K562 (cell line): ENCODE measurements at regions not wholly inside any gene's neighbourhood (a gene's known extent, or its start where the extent isn't known, plus 50 kb on each side); places are given as distances from the start of the nearest gene placed in this dataset.

ENCODE experiments used
- ATAC-seq: fragments of 200-7000 bp; cut with Tn5 transposase; 3 replicates; pipeline ENCODE4 v1.9.1; 2020; ENCODE audit warnings: moderate library complexity
- BruUV-seq: library from RNA; stranded (reverse); fragments of 400-500 nt; replicated peaks from 2 replicates; lab custom pipeline; 2021; lab: Mats Ljungman, UMichigan
- CTCF ChIA-PET: fragments of 300-600 bp; formaldehyde crosslinking; extraction: SDS; loops from one replicate; lab custom pipeline; 2021; ENCODE audit warnings: low intra/inter-chr PET ratio; lab: Yijun Ruan, JAX
- POLR2A ChIA-PET: fragments of 300-600, 350-650 bp; sonication (Branson Sonifier 250); formaldehyde crosslinking; extraction: SDS; loops from one replicate; lab custom pipeline; 2021; ENCODE audit warnings: antibody characterized with exemption, inconsistent platforms; lab: Yijun Ruan, JAX
- DNase-seq, 4 experiments: peaks; one replicate each; pipeline versions ENCODE4 v3.0.0 to v3.0.0-alpha.2; 2011 to 2018; ENCODE audit warnings: low spot score in 3 of 4, mixed read lengths in 3 of 4; ENCODE audit errors: extremely low read depth in 1 of 4
- FAIRE-seq: peaks from 2 replicates; lab custom pipeline; 2011; peaks lifted over from hg19 to GRCh38; lab: Jason Lieb, UNC
- H2AFZ ChIP-seq: 2 replicates; pipeline ENCODE4 v1.6.0; 2011; ENCODE audit warnings: low read depth, low read length, control low read depth, inconsistent platforms
- H3K27ac ChIP-seq: fragments of 200-600 bp; 3 replicates; pipeline ENCODE4 v1.8.0; 2011; ENCODE audit warnings: low read depth, mild to moderate bottlenecking, control low read depth, inconsistent platforms, low read length, moderate library complexity, mixed read lengths; ENCODE audit errors: extremely low read depth
- H3K27me3 ChIP-seq, 2 experiments: fragments of 300-600 bp in 1 of 2; 2 replicates in 1 of 2; 3 replicates in 1 of 2; pipeline versions ENCODE4 v1.6.0 to v1.8.0; 2011; ENCODE audit warnings: inconsistent platforms in 2 of 2, low read length in 2 of 2, mild to moderate bottlenecking in 1 of 2, mixed read lengths in 1 of 2, moderate library complexity in 1 of 2; ENCODE audit not compliant: control insufficient read depth in 2 of 2, insufficient read depth in 2 of 2
- H3K36me3 ChIP-seq: fragments of 300-600 bp; 3 replicates; pipeline ENCODE4 v1.8.0; 2011; ENCODE audit warnings: mild to moderate bottlenecking, low read length, inconsistent platforms; ENCODE audit not compliant: control insufficient read depth, insufficient read depth
- H3K4me1 ChIP-seq, 2 experiments: fragments of 200-600 bp in 1 of 2; replicated peaks in 1 of 2; 2 replicates in 1 of 2; 3 replicates in 1 of 2; pipeline versions ENCODE4 v1.5.1 to v1.8.0; 2011; ENCODE audit warnings: inconsistent platforms in 2 of 2, low read length in 2 of 2, mild to moderate bottlenecking in 1 of 2, mixed read lengths in 1 of 2, moderate library complexity in 1 of 2; ENCODE audit not compliant: control insufficient read depth in 2 of 2, insufficient read depth in 2 of 2
- H3K4me2 ChIP-seq: 2 replicates; pipeline ENCODE4 v1.6.1; 2011; ENCODE audit warnings: low read length, control low read depth, inconsistent platforms, mixed read lengths; ENCODE audit not compliant: insufficient read depth
- H3K4me3 ChIP-seq: fragments of 200-600 bp; sonication (generic), shearing (Covaris generic); 2 replicates; pipeline ENCODE4 v1.5.1; 2016; ENCODE audit warnings: control low read depth, inconsistent platforms
- H3K79me2 ChIP-seq: fragments of 200-600 bp; 3 replicates; pipeline ENCODE4 v1.8.0; 2011; ENCODE audit warnings: low read length, inconsistent platforms; ENCODE audit not compliant: control insufficient read depth, insufficient read depth
- H3K9ac ChIP-seq, 2 experiments: 2 replicates each; pipeline versions ENCODE4 v1.6.0 to v1.6.1; 2011; ENCODE audit warnings: low read depth in 2 of 2, low read length in 2 of 2, control low read depth in 1 of 2, inconsistent platforms in 1 of 2, mild to moderate bottlenecking in 1 of 2, mixed read lengths in 1 of 2; ENCODE audit not compliant: insufficient read depth in 1 of 2
- H3K9me1 ChIP-seq: one replicate; pipeline ENCODE4 v1.6.0; 2011; ENCODE audit warnings: inconsistent platforms, mild to moderate bottlenecking, low read length, moderate library complexity; ENCODE audit not compliant: control insufficient read depth, insufficient read depth
- H3K9me3 ChIP-seq: replicated peaks from 2 replicates; pipeline ENCODE4 v1.5.1; 2011; ENCODE audit warnings: low read depth, low read length, inconsistent platforms; ENCODE audit not compliant: control insufficient read depth, insufficient read depth
- H4K20me1 ChIP-seq: replicated peaks from 2 replicates; pipeline ENCODE4 v1.6.1; 2011; ENCODE audit warnings: low read length, inconsistent platforms, mixed read lengths; ENCODE audit not compliant: control insufficient read depth, insufficient read depth
- ETV5 ChIP-seq: sonication (generic); formaldehyde crosslinking; IDR thresholded peaks from 2 replicates; pipeline ENCODE4 v1.4.0; 2020; ENCODE audit warnings: low read depth, mild to moderate bottlenecking, missing genetic modification reagents
- FUS ChIP-seq: fragments of 200-400 bp; formaldehyde crosslinking; optimal IDR thresholded peaks from 2 replicates; pipeline ENCODE3; 2017; ENCODE audit warnings: low read depth, low read length
- TOE1 ChIP-seq, 2 experiments: fragments of 450-650 bp in 1 of 2; sonication (generic) in 1 of 2; formaldehyde crosslinking in 1 of 2; IDR thresholded peaks; 2 replicates each; pipeline versions ENCODE4 v1.7.1 to v1.8.0; 2016 to 2022; ENCODE audit warnings: borderline replicate concordance in 2 of 2, mild to moderate bottlenecking in 2 of 2, antibody characterized with exemption in 1 of 2, inconsistent platforms in 1 of 2, low read depth in 1 of 2, missing genetic modification reagents in 1 of 2, moderate library complexity in 1 of 2
- ZNF121 ChIP-seq: sonication (generic); formaldehyde crosslinking; conservative IDR thresholded peaks from 2 replicates; pipeline ENCODE4 v1.8.0; 2022; ENCODE audit warnings: missing genetic modification reagents
- WGBS: fragments of 100-300 bp; shearing (Covaris generic); methylation state at CpG from one replicate; pipeline ENCODE4 v1.1.6; 2016; ENCODE audit warnings: low coverage, mixed read lengths; ENCODE audit not compliant: insufficient coverage; ENCODE audit errors: missing lambda C conversion rate; 5-methylcytosine and 5-hydroxymethylcytosine counted together
- in situ Hi-C: fragments of 300-500 bp; cut with MboI; formaldehyde crosslinking; loops from 4 replicates; pipeline ENCODE4 v1.15.0; 2018; ENCODE audit warnings: inconsistent platforms, mixed read lengths
- intact Hi-C: fragments of 100-400 bp; cut with micrococcal nuclease; formaldehyde crosslinking; loops from 2 replicates; pipeline ENCODE4 v1.14.2; 2022
- TF ChIP-seq, protein P1 (sequence below), 2 experiments: IDR thresholded peaks; 2 replicates each; pipeline ENCODE4 v1.6.1; 2012; ENCODE audit warnings: improper control_type of control experiment in 2 of 2, low read depth in 2 of 2, low read length in 2 of 2, borderline replicate concordance in 1 of 2
- TF ChIP-seq, protein P2 (sequence below): fragments of 250-450 bp; sonication (Bioruptor Pico); IDR thresholded peaks from 2 replicates; pipeline ENCODE4 v1.4.0; 2020
- TF ChIP-seq, protein P3 (sequence below): sonication (generic); formaldehyde crosslinking; IDR thresholded peaks from 2 replicates; pipeline ENCODE4 v1.8.1; 2023; ENCODE audit warnings: mild to moderate bottlenecking, missing genetic modification reagents

DNA sequence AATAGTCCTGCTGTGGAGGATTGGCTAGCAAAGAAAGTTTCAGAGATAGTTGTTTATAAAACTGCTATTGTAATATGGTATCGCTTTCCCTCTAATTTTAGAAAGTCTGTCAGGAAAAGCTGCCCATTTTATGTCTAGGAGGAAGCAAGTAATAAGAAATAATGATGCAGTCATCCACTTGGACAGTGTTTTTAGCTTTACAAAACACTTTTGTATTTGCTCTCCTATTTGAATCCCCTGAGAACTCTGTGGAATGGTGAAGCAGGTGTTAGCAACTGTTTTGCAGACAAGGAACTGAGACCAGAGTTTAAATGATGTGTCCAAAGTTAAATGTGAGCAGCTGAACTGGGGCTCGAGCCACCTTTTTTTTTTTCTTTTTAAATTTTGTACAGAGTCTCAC is 455.8 kb downstream of the XPNPEP1 start (continued):
- TF ChIP-seq, protein P1, sequence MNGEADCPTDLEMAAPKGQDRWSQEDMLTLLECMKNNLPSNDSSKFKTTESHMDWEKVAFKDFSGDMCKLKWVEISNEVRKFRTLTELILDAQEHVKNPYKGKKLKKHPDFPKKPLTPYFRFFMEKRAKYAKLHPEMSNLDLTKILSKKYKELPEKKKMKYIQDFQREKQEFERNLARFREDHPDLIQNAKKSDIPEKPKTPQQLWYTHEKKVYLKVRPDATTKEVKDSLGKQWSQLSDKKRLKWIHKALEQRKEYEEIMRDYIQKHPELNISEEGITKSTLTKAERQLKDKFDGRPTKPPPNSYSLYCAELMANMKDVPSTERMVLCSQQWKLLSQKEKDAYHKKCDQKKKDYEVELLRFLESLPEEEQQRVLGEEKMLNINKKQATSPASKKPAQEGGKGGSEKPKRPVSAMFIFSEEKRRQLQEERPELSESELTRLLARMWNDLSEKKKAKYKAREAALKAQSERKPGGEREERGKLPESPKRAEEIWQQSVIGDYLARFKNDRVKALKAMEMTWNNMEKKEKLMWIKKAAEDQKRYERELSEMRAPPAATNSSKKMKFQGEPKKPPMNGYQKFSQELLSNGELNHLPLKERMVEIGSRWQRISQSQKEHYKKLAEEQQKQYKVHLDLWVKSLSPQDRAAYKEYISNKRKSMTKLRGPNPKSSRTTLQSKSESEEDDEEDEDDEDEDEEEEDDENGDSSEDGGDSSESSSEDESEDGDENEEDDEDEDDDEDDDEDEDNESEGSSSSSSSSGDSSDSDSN (IDR thresholded peaks at IDR 0.05; ENCODE audit: borderline replicate concordance in 1 of 2, low read depth in 2 of 2, low read length in 2 of 2): no peak
- TF ChIP-seq, protein P2, sequence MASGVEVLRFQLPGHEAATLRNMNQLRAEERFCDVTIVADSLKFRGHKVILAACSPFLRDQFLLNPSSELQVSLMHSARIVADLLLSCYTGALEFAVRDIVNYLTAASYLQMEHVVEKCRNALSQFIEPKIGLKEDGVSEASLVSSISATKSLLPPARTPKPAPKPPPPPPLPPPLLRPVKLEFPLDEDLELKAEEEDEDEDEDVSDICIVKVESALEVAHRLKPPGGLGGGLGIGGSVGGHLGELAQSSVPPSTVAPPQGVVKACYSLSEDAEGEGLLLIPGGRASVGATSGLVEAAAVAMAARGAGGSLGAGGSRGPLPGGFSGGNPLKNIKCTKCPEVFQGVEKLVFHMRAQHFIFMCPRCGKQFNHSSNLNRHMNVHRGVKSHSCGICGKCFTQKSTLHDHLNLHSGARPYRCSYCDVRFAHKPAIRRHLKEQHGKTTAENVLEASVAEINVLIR (CRISPR knock-in tag): no peak

DNA sequence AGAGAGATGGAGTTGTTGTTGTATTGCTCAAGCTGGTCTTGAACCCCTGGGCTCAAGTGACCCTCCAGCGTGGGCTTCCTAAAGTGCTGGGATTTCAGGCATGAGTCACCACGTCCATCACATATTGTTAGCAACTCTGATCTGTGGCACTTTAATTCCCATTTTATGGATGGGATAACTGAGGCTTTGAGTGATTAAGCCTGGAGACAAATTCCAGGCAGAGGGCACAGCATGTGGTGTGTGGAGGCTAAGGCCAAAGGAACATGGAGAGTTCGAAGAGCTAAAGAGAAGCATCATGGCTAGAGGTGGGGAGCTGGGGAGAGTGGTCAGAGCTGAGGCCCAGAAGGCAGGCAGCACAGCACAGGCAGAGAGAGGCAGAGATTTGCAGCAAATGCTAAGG is 458.4 kb downstream of the XPNPEP1 start:
- H3K4me1 ChIP-seq: no peaks in the 10 kb centered on the region
- no peaks in the 10 kb centered on the region for H3K9me1 ChIP-seq
- H3K27me3 ChIP-seq: no peaks in the 10 kb centered on the region
- POLR2A ChIA-PET: no interaction called here
- no peak overlapping the region for H3K9ac ChIP-seq
- CTCF ChIA-PET: no interaction called here
- H4K20me1 ChIP-seq: no peaks in the 10 kb centered on the region
- WGBS: 0% methylated on average over 2 of the region's 3 CpGs
- H2AFZ ChIP-seq: no peak overlapping the region
- no peaks in the 10 kb centered on the region for H3K9me3 ChIP-seq
- TF ChIP-seq TOE1 (IDR thresholded peaks at IDR 0.05; ENCODE audit: borderline replicate concordance) (no peak), TOE1 (CRISPR knock-in tag; IDR thresholded peaks at IDR 0.05; ENCODE audit: borderline replicate concordance, low read depth) (no peak), ZNF121 (CRISPR knock-in tag) (no peak), FUS (no peak), ETV5 (no peak)
- TF ChIP-seq, protein P3, sequence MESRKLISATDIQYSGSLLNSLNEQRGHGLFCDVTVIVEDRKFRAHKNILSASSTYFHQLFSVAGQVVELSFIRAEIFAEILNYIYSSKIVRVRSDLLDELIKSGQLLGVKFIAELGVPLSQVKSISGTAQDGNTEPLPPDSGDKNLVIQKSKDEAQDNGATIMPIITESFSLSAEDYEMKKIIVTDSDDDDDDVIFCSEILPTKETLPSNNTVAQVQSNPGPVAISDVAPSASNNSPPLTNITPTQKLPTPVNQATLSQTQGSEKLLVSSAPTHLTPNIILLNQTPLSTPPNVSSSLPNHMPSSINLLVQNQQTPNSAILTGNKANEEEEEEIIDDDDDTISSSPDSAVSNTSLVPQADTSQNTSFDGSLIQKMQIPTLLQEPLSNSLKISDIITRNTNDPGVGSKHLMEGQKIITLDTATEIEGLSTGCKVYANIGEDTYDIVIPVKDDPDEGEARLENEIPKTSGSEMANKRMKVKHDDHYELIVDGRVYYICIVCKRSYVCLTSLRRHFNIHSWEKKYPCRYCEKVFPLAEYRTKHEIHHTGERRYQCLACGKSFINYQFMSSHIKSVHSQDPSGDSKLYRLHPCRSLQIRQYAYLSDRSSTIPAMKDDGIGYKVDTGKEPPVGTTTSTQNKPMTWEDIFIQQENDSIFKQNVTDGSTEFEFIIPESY (CRISPR knock-in tag): no peak
- no peaks in the 10 kb centered on the region for H3K36me3 ChIP-seq
- ATAC-seq (no peak), DNase-seq (no peak), FAIRE-seq (no peak)
- in situ Hi-C loops: no loop called here
- intact Hi-C loops: no loop called here
- no peak overlapping the region for H3K27ac ChIP-seq
- H3K4me3 ChIP-seq: no peak overlapping the region
- no peaks in the 10 kb centered on the region for H3K79me2 ChIP-seq
- BruUV-seq: no TSS peak
- no peak overlapping the region for H3K4me2 ChIP-seq
